ENCODE measurements at regions not wholly inside any gene's neighbourhood (a gene's known extent, or its start where the extent isn't known, plus 50 kb on each side); places are given as distances from the start of the nearest gene placed in this dataset.

GRCh38 chr14:100638211-100638855 is 51.1 kb upstream of the BEGAIN start:
- in situ Hi-C loops (cut with MboI; ENCODE audit: low pct_unique_long_range_greater_than_20kb, low sequenced_read_pairs): loop anchor here (25.0 kb wide), 1 partner anchor 251 kb away; the partner anchor contains the start of gene WDR25
- no peak for DNase-seq

GRCh38 chr14:100639280-100639679 is 52.1 kb upstream of the BEGAIN start:
- in situ Hi-C loops (cut with MboI; ENCODE audit: low pct_unique_long_range_greater_than_20kb, low sequenced_read_pairs): loop anchor here (25.0 kb wide), 1 partner anchor 252 kb away; the partner anchor contains the start of gene WDR25
- DNase-seq: no peak

GRCh38 chr14:100640471-100641273 is 53.5 kb upstream of the BEGAIN start:
- in situ Hi-C loops (cut with MboI; ENCODE audit: low pct_unique_long_range_greater_than_20kb, low sequenced_read_pairs): loop anchor here (25.0 kb wide), 1 partner anchor 253 kb away; the partner anchor contains the start of gene WDR25
- peak; percentile 83 for DNase-seq

- DNase-seq: no peak
- in situ Hi-C loops (cut with MboI; ENCODE audit: low pct_unique_long_range_greater_than_20kb, low sequenced_read_pairs): loop anchor here (25.0 kb wide), 1 partner anchor 254 kb away; the partner anchor contains the start of gene WDR25
Measured at GRCh38 chr14:100641274-100641860, 54.1 kb upstream of the BEGAIN start.

GRCh38 chr14:100643426-100643825 is 56.2 kb upstream of the BEGAIN start:
- in situ Hi-C loops (cut with MboI; ENCODE audit: low pct_unique_long_range_greater_than_20kb, low sequenced_read_pairs): loop anchor here (25.0 kb wide), 1 partner anchor 256 kb away; the partner anchor contains the start of gene WDR25

GRCh38 chr14:100644383-100644782 is 57.2 kb upstream of the BEGAIN start:
- no peak for DNase-seq
- in situ Hi-C loops (cut with MboI; ENCODE audit: low pct_unique_long_range_greater_than_20kb, low sequenced_read_pairs): loop anchor here (25.0 kb wide), 1 partner anchor 257 kb away; the partner anchor contains the start of gene WDR25

More at GRCh38 chr14:100643426-100643825, 56.2 kb upstream of the BEGAIN start:
- DNase-seq: no peak

GRCh38 chr14:100644784-100645183 is 57.6 kb upstream of the BEGAIN start:
- in situ Hi-C loops (cut with MboI; ENCODE audit: low pct_unique_long_range_greater_than_20kb, low sequenced_read_pairs): loop anchor here (5.0 to 25.0 kb wide), 2 partner anchors 117 to 257 kb away; partner anchors contain the start of gene WDR25
- DNase-seq: peak; percentile 82

GRCh38 chr14:100645196-100645981 is 58.2 kb upstream of the BEGAIN start:
- peak; percentile 95 for DNase-seq
- in situ Hi-C loops (cut with MboI; ENCODE audit: low pct_unique_long_range_greater_than_20kb, low sequenced_read_pairs): loop anchor here (5.0 to 25.0 kb wide), 2 partner anchors 118 to 258 kb away; partner anchors contain the start of gene WDR25

- in situ Hi-C loops (cut with MboI; ENCODE audit: low pct_unique_long_range_greater_than_20kb, low sequenced_read_pairs): loop anchor here (5.0 to 25.0 kb wide), 2 partner anchors 119 to 259 kb away; partner anchors contain the start of gene WDR25
- DNase-seq: no peak
Measured at GRCh38 chr14:100645982-100646314, 58.7 kb upstream of the BEGAIN start.

- no peak for DNase-seq
- in situ Hi-C loops (cut with MboI; ENCODE audit: low pct_unique_long_range_greater_than_20kb, low sequenced_read_pairs): loop anchor here (5.0 to 25.0 kb wide), 2 partner anchors 121 to 261 kb away; partner anchors contain the start of gene WDR25
Measured at GRCh38 chr14:100648474-100649172, 61.4 kb upstream of the BEGAIN start.

GRCh38 chr14:100649173-100649519 is 61.9 kb upstream of the BEGAIN start:
- in situ Hi-C loops (cut with MboI; ENCODE audit: low pct_unique_long_range_greater_than_20kb, low sequenced_read_pairs): loop anchor here (5.0 to 25.0 kb wide), 2 partner anchors 122 to 262 kb away; partner anchors contain the start of gene WDR25
- DNase-seq: no peak

GRCh38 chr14:100651999-100652508 is 64.8 kb upstream of the BEGAIN start:
- no peak for DNase-seq
- in situ Hi-C loops (cut with MboI; ENCODE audit: low pct_unique_long_range_greater_than_20kb, low sequenced_read_pairs): no loop called here

GRCh38 chr14:100652744-100653143 is 65.5 kb upstream of the BEGAIN start:
- no peak for DNase-seq

GRCh38 chr14:100653409-100653808 is 66.2 kb upstream of the BEGAIN start:
- DNase-seq: peak; percentile 36
- in situ Hi-C loops (cut with MboI; ENCODE audit: low pct_unique_long_range_greater_than_20kb, low sequenced_read_pairs): no loop called here

More at GRCh38 chr14:100652744-100653143, 65.5 kb upstream of the BEGAIN start:
- in situ Hi-C loops (cut with MboI; ENCODE audit: low pct_unique_long_range_greater_than_20kb, low sequenced_read_pairs): no loop called here

- no peak for DNase-seq
- in situ Hi-C loops (cut with MboI; ENCODE audit: low pct_unique_long_range_greater_than_20kb, low sequenced_read_pairs): no loop called here
Measured at GRCh38 chr14:100654025-100654813, 67.0 kb upstream of the BEGAIN start.

GRCh38 chr14:100654814-100655740 is 67.9 kb upstream of the BEGAIN start:
- DNase-seq: peak; percentile 72
- in situ Hi-C loops (cut with MboI; ENCODE audit: low pct_unique_long_range_greater_than_20kb, low sequenced_read_pairs): no loop called here

All from KBM-7 (cell line).